GM12878 (cell line): ENCODE measurements at regions not wholly inside any gene's neighbourhood (a gene's known extent, or its start where the extent isn't known, plus 50 kb on each side); places are given as distances from the start of the nearest gene placed in this dataset.

ENCODE experiments used
- ATAC-seq: fragments of 200-7000 bp; cut with Tn5 transposase; 3 replicates; pipeline ENCODE4 v1.9.1; 2020; ENCODE audit warnings: mild to moderate bottlenecking, moderate library complexity
- BruUV-seq: library from RNA; stranded (reverse); fragments of 400-500 nt; replicated peaks from 2 replicates; lab custom pipeline; 2021; lab: Mats Ljungman, UMichigan
- CTCF ChIA-PET: fragments of 300-600 bp; sonication (Branson Sonifier 250); formaldehyde crosslinking; extraction: SDS; loops from one replicate; lab custom pipeline; 2021; ENCODE audit warnings: inconsistent platforms; lab: Yijun Ruan, JAX
- POLR2A ChIA-PET: fragments of 350-600 bp; formaldehyde crosslinking; extraction: SDS; loops from one replicate; lab custom pipeline; 2021; ENCODE audit warnings: inconsistent platforms; lab: Charles Lee
- RAD21 ChIA-PET: fragments of 300-600 bp; sonication (Branson Sonifier 250); formaldehyde crosslinking; loops from one replicate; lab custom pipeline; 2023; ENCODE audit warnings: antibody characterized with exemption; ENCODE audit not compliant: unreplicated experiment; lab: Charles Lee
- SMC1A ChIA-PET: fragments of 300-600 bp; sonication (Branson Sonifier 250); formaldehyde crosslinking; loops from one replicate; lab custom pipeline; 2023; ENCODE audit not compliant: unreplicated experiment, uncharacterized antibody; lab: Charles Lee
- DNase-seq: peaks from one replicate; pipeline ENCODE4 v3.0.0-alpha.2; 2011; ENCODE audit warnings: low read depth, low spot score
- FAIRE-seq: peaks from 3 replicates; lab custom pipeline; 2011; peaks lifted over from hg19 to GRCh38; lab: Jason Lieb, UNC
- H2AFZ ChIP-seq: 2 replicates; pipeline ENCODE4 v1.6.0; 2011; ENCODE audit warnings: low read depth, low read length, control low read depth; ENCODE audit not compliant: control insufficient read depth
- H3K27ac ChIP-seq: 2 replicates; pipeline ENCODE4 v1.5.1; 2011; ENCODE audit warnings: control low read depth; ENCODE audit not compliant: control insufficient read depth, insufficient read depth
- H3K27me3 ChIP-seq, 2 experiments: replicated peaks in 1 of 2; 2 replicates each; pipeline versions ENCODE4 v1.6.0 to v1.6.1; 2011; ENCODE audit warnings: low read length in 1 of 2; ENCODE audit not compliant: control insufficient read depth in 2 of 2, insufficient read depth in 2 of 2
- H3K36me3 ChIP-seq, 2 experiments: 2 replicates each; pipeline ENCODE4 v1.5.1; 2011; ENCODE audit warnings: low read length in 1 of 2; ENCODE audit not compliant: control insufficient read depth in 2 of 2, insufficient read depth in 2 of 2
- H3K4me1 ChIP-seq: 2 replicates; pipeline ENCODE4 v1.6.1; 2011; ENCODE audit warnings: mild to moderate bottlenecking, low read length, moderate library complexity, mixed read lengths; ENCODE audit not compliant: control insufficient read depth, insufficient read depth
- H3K4me2 ChIP-seq: 2 replicates; pipeline ENCODE4 v1.6.0; 2011; ENCODE audit warnings: control low read depth; ENCODE audit not compliant: control insufficient read depth, insufficient read depth
- H3K4me3 ChIP-seq: fragments of 200-600 bp; sonication (generic); 2 replicates; pipeline ENCODE4 v1.5.1; 2016
- H3K79me2 ChIP-seq: 2 replicates; pipeline ENCODE4 v1.6.0; 2011; ENCODE audit warnings: low read length; ENCODE audit not compliant: control insufficient read depth, insufficient read depth
- H3K9ac ChIP-seq: 2 replicates; pipeline ENCODE4 v1.8.0; 2011; ENCODE audit warnings: low read length, control low read depth, mixed read lengths; ENCODE audit not compliant: control insufficient read depth, insufficient read depth
- H3K9me3 ChIP-seq: replicated peaks from 3 replicates; pipeline ENCODE4 v1.5.1; 2011; ENCODE audit warnings: mild to moderate bottlenecking, low read length; ENCODE audit not compliant: control insufficient read depth, insufficient read depth
- H4K20me1 ChIP-seq: 2 replicates; pipeline ENCODE4 v1.6.0; 2011; ENCODE audit not compliant: control insufficient read depth, insufficient read depth
- BRCA1 ChIP-seq: IDR thresholded peaks from 2 replicates; pipeline ENCODE4 v1.6.1; 2011; ENCODE audit warnings: low read depth, low read length, improper control_type of control experiment
- EGR1 ChIP-seq, 2 experiments: IDR thresholded peaks; 1 replicate in 1 of 2; 2 replicates in 1 of 2; pipeline ENCODE4 v1.6.1; 2011 to 2012; ENCODE audit warnings: low read depth in 2 of 2, low read length in 2 of 2, borderline replicate concordance in 1 of 2, mild to moderate bottlenecking in 1 of 2, moderate library complexity in 1 of 2
- HDAC2 ChIP-seq: fragments of 200-600 bp; sonication (generic); IDR thresholded peaks from 2 replicates; pipeline ENCODE4 v1.6.1; 2017
- KDM1A ChIP-seq: fragments of 200-600 bp; sonication (generic); IDR thresholded peaks from 2 replicates; pipeline ENCODE4 v1.6.1; 2016; ENCODE audit warnings: borderline replicate concordance
- MEF2A ChIP-seq: IDR thresholded peaks from 2 replicates; pipeline ENCODE4 v1.6.1; 2011; ENCODE audit warnings: low read depth, mild to moderate bottlenecking, low read length, moderate library complexity; ENCODE audit not compliant: insufficient read depth
- MTA3 ChIP-seq: IDR thresholded peaks from 2 replicates; pipeline ENCODE4 v1.6.1; 2012; ENCODE audit warnings: low read length, inconsistent platforms, borderline replicate concordance
- PKNOX1 ChIP-seq: fragments of 450-650 bp; IDR thresholded peaks from 2 replicates; pipeline ENCODE4 v1.6.1; 2016; ENCODE audit warnings: mild to moderate bottlenecking
- POLR2A ChIP-seq: IDR thresholded peaks from 2 replicates; pipeline ENCODE4 v1.6.1; 2011; ENCODE audit warnings: low read depth, mild to moderate bottlenecking, low read length
- STAT3 ChIP-seq: IDR thresholded peaks from 2 replicates; pipeline ENCODE4 v1.6.1; 2011; ENCODE audit warnings: low read depth, low read length, improper control_type of control experiment
- TCF3 ChIP-seq: IDR thresholded peaks from 2 replicates; pipeline ENCODE4 v1.6.1; 2012; ENCODE audit warnings: low read depth, mild to moderate bottlenecking, low read length, borderline replicate concordance; ENCODE audit not compliant: insufficient read depth
- WRNIP1 ChIP-seq: IDR thresholded peaks from 2 replicates; pipeline ENCODE4 v1.6.1; 2011; ENCODE audit warnings: low read depth, low read length, improper control_type of control experiment, borderline replicate concordance
- ZBTB33 ChIP-seq: fragments of 450-650 bp; IDR thresholded peaks from 2 replicates; pipeline ENCODE4 v1.6.1; 2017; ENCODE audit warnings: mild to moderate bottlenecking
- WGBS: methylation state at CpG from one replicate; pipeline ENCODE4 v1.1.6; 2016; ENCODE audit warnings: low lambda C conversion rate; ENCODE audit not compliant: insufficient replicate concordance, insufficient coverage; ENCODE audit errors: missing lambda C conversion rate; 5-methylcytosine and 5-hydroxymethylcytosine counted together
- in situ Hi-C: fragments of 300-500 bp; cut with MboI; formaldehyde crosslinking; loops from 9 replicates; pipeline ENCODE4 v1.14.3; 2018; ENCODE audit warnings: mixed read lengths
- intact Hi-C: fragments of 100-400 bp; cut with micrococcal nuclease; formaldehyde crosslinking; loops from one replicate; pipeline ENCODE4 v1.14.2; 2022; ENCODE audit not compliant: unreplicated experiment

GRCh38 chr14:98582276-98582675 lies 689.7 kb downstream of the BCL11B start:
- H3K9ac ChIP-seq = no peak overlapping the region
- H3K4me2 ChIP-seq = no peak overlapping the region
- H3K4me1 ChIP-seq = no peaks in the 10 kb centered on the region
- no peak for ATAC-seq
- no peaks in the 10 kb centered on the region for H3K79me2 ChIP-seq
- H2AFZ ChIP-seq = no peak overlapping the region
- in situ Hi-C loops (no loop called here), intact Hi-C loops (no loop called here)
- no TSS peak for BruUV-seq
- no peak for FAIRE-seq
- TF ChIP-seq HDAC2 (no peak), EGR1 (IDR thresholded peaks at IDR 0.05; ENCODE audit: borderline replicate concordance in 1 of 2, low read depth in 2 of 2, low read length in 2 of 2) (no peak)
- H3K27ac ChIP-seq = no peak overlapping the region
- ChIA-PET RAD21 (no interaction called here), SMC1A (no interaction called here), CTCF (no interaction called here), POLR2A (no interaction called here)
- no peaks in the 10 kb centered on the region for H3K36me3 ChIP-seq
- no peaks in the 10 kb centered on the region; the same call in 2 of the 3 replicates for H3K9me3 ChIP-seq
- no peak overlapping the region for H3K4me3 ChIP-seq
- no peak for DNase-seq
- WGBS = 36% methylated on average over 7 of the region's 7 CpGs
- no peaks in the 10 kb centered on the region for H3K27me3 ChIP-seq
- no peaks in the 10 kb centered on the region for H4K20me1 ChIP-seq

- in situ Hi-C loops = no loop called here
Measured at GRCh38 chr14:98591161-98591560, 680.8 kb downstream of the BCL11B start.

More at GRCh38 chr14:98591161-98591560, 680.8 kb downstream of the BCL11B start:
- DNase-seq = no peak
- H2AFZ ChIP-seq = no peak overlapping the region
- H3K27me3 ChIP-seq = no peaks in the 10 kb centered on the region
- ATAC-seq = no peak
- POLR2A ChIA-PET = no interaction called here
- FAIRE-seq = no peak
- CTCF ChIA-PET = no interaction called here
- no peaks in the 10 kb centered on the region for H3K36me3 ChIP-seq
- WGBS = 16% methylated on average over 6 of the region's 6 CpGs
- H3K9me3 ChIP-seq = no peaks in the 10 kb centered on the region; the same call in 2 of the 3 replicates
- RAD21 ChIA-PET = no interaction called here
- SMC1A ChIA-PET = no interaction called here
- H3K4me2 ChIP-seq = no peak overlapping the region
- H3K9ac ChIP-seq = no peak overlapping the region
- no peak overlapping the region for H3K27ac ChIP-seq
- H3K79me2 ChIP-seq = no peaks in the 10 kb centered on the region
- H4K20me1 ChIP-seq = no peaks in the 10 kb centered on the region
- intact Hi-C loops = no loop called here
- TF ChIP-seq PKNOX1 = no peak
- no peak for TF ChIP-seq ZBTB33
- no peak for TF ChIP-seq POLR2A
- TF ChIP-seq STAT3 = no peak
- TF ChIP-seq MTA3 = no peak
- no peak for TF ChIP-seq WRNIP1
- no peak for TF ChIP-seq MEF2A
- TF ChIP-seq BRCA1 = no peak
- no peak for TF ChIP-seq TCF3
- no peak for TF ChIP-seq KDM1A
- no TSS peak for BruUV-seq
- H3K4me1 ChIP-seq = no peaks in the 10 kb centered on the region
- H3K4me3 ChIP-seq = no peak overlapping the region
